PC-3 (cell line): ENCODE measurements at regions not wholly inside any gene's neighbourhood (a gene's known extent, or its start where the extent isn't known, plus 50 kb on each side); places are given as distances from the start of the nearest gene placed in this dataset.

Experiments used
- EZH2 ChIP-seq: fragments of 300-600 bp; sonication (generic); IDR thresholded peaks from one replicate; pipeline ENCODE4 v1.6.1; 2017; ENCODE audit warnings: antibody characterized with exemption, mild to moderate bottlenecking, low read length; ENCODE audit not compliant: unreplicated experiment
- EZH2phosphoT487 ChIP-seq: fragments of 300-600 bp; sonication (generic); IDR thresholded peaks from 2 replicates; pipeline ENCODE4 v1.6.1; 2018; ENCODE audit warnings: mild to moderate bottlenecking, antibody characterized with exemption, low read length, borderline replicate concordance
- TF ChIP-seq, protein P1 (sequence below): fragments of 300-600 bp; sonication (generic); conservative IDR thresholded peaks from 2 replicates; pipeline ENCODE4 v1.5.1; 2017; ENCODE audit warnings: antibody characterized with exemption, low read depth, mild to moderate bottlenecking, low read length

DNA sequence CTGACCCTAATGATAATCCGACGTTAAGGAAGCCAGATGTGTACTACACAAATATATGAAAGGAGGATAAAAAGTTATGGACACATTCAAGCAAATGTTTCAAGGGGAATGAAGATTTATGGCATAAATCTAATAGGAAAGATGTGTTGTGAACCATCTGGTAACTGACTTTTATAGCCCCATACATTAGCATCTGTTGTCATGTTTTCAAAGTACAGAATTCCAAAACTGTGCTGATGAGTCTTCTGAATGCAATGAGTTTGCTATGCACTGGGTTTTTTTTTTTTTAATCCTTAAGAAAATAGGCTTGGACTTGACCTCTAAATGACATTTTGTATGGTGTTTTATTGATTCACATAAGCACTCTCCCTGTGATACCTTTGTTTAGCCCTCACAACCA, 158.5 kb upstream of the ESRRG start:
- TF ChIP-seq EZH2: no peak
- TF ChIP-seq, protein P1, sequence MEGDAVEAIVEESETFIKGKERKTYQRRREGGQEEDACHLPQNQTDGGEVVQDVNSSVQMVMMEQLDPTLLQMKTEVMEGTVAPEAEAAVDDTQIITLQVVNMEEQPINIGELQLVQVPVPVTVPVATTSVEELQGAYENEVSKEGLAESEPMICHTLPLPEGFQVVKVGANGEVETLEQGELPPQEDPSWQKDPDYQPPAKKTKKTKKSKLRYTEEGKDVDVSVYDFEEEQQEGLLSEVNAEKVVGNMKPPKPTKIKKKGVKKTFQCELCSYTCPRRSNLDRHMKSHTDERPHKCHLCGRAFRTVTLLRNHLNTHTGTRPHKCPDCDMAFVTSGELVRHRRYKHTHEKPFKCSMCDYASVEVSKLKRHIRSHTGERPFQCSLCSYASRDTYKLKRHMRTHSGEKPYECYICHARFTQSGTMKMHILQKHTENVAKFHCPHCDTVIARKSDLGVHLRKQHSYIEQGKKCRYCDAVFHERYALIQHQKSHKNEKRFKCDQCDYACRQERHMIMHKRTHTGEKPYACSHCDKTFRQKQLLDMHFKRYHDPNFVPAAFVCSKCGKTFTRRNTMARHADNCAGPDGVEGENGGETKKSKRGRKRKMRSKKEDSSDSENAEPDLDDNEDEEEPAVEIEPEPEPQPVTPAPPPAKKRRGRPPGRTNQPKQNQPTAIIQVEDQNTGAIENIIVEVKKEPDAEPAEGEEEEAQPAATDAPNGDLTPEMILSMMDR: no peak
- no peak for TF ChIP-seq EZH2phosphoT487
